Chondrocyte (in vitro differentiated cells): ENCODE measurements at regions not wholly inside any gene's neighbourhood (a gene's known extent, or its start where the extent isn't known, plus 50 kb on each side); places are given as distances from the start of the nearest gene placed in this dataset.

Experiments
- DNase-seq: peaks from one replicate; pipeline ENCODE4 v3.0.0; 2021; ENCODE audit warnings: mixed read lengths, low spot score
- H3K27ac Mint-ChIP-seq: one replicate; pipeline ENCODE4 v1.8.0; 2021; ENCODE audit warnings: mild to moderate bottlenecking, moderate library complexity, mixed read lengths; ENCODE audit not compliant: unreplicated experiment
- H3K27me3 Mint-ChIP-seq: 2 replicates; pipeline ENCODE4 v1.8.0; 2021; ENCODE audit warnings: low read depth, mixed read lengths
- H3K36me3 Mint-ChIP-seq: 2 replicates; pipeline ENCODE4 v1.8.0; 2021; ENCODE audit warnings: low read depth, mixed read lengths
- H3K4me1 Mint-ChIP-seq: 2 replicates; pipeline ENCODE4 v1.8.0; 2021; ENCODE audit warnings: low read depth, mild to moderate bottlenecking, mixed read lengths
- H3K4me3 Mint-ChIP-seq: one replicate; pipeline ENCODE4 v1.8.0; 2021; ENCODE audit warnings: mild to moderate bottlenecking, moderate library complexity, mixed read lengths; ENCODE audit not compliant: unreplicated experiment
- H3K9me3 Mint-ChIP-seq: 2 replicates; pipeline ENCODE4 v1.8.0; 2021; ENCODE audit warnings: low read depth, mixed read lengths
- CTCF ChIP-seq: fragments of 200-600 bp; sonication (generic); IDR thresholded peaks from 2 replicates; pipeline ENCODE4 v1.5.0; 2021; ENCODE audit warnings: antibody characterized with exemption, mild to moderate bottlenecking, moderate library complexity

DNA sequence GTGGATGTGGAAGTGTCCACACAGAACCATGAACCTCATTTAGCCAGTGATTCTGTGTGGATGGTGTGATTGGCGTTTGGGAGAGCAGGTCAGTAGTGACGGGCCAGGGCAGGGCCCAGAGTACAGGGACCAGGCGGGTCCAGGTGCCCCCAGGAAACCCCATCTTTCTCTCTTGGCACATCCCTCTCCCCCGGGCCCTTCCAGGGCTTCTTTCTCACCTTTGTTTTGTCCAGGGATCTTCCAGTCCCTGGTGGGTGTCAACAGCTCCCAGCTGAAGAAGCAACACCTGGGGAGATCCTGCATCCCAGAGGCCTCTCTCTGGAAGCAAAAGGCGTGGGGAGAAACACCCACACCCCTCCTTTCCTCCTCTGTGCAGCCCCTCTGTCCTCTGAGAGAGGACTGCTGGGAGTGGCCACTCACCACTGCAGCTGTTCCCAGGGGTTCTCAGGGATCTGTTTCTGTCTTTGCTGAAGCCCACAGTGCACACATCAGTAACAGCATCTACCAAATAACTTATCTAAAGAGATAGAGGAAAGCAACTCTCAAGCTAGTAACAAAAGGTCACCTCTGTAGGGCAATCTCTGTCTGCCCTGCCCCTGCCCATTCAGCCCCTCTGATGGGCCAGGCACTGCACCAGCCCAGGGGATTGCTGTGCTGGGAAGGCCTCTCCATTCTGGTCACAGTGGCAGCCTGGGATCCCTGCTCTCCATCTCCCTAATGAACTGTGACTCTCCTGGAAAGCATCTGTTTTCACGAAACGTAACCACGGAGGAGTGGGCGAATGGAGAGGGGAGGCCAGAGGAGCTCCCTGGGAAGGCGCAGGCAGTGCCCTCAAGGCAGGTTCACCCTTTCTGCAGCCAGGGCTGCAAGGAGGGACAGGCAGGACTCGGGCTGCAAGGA lies 98.3 kb upstream of the ALDH1A3 start:
- peak; percentile 58 for DNase-seq
- Mint-ChIP-seq H3K27ac (no peak overlapping the region), H3K27me3 (no peaks in the 10 kb centered on the region), H3K4me3 (no peak overlapping the region), H3K36me3 (no peaks in the 10 kb centered on the region), H3K9me3 (no peaks in the 10 kb centered on the region), H3K4me1 (peaks cover 7% of the 10 kb centered on the region)
- TF ChIP-seq CTCF = no peak

- no peaks in the 10 kb centered on the region for H3K9me3 Mint-ChIP-seq
- peaks cover 7% of the 10 kb centered on the region for H3K4me1 Mint-ChIP-seq
- TF ChIP-seq CTCF = no peak
- no peak overlapping the region for H3K27ac Mint-ChIP-seq
- no peaks in the 10 kb centered on the region for H3K36me3 Mint-ChIP-seq
- DNase-seq = peak; percentile 75
- H3K4me3 Mint-ChIP-seq = no peak overlapping the region
- H3K27me3 Mint-ChIP-seq = no peaks in the 10 kb centered on the region
These were observed 97.6 kb upstream of the ALDH1A3 start for GRCh38 chr15:100781961-100782530.

GRCh38 chr15:100783291-100783690 lies 96.3 kb upstream of the ALDH1A3 start:
- no peak for TF ChIP-seq CTCF
- peak; percentile 46 for DNase-seq
- H3K4me1 Mint-ChIP-seq = no peaks in the 10 kb centered on the region
- no peaks in the 10 kb centered on the region for H3K27me3 Mint-ChIP-seq
- H3K9me3 Mint-ChIP-seq = no peaks in the 10 kb centered on the region
- no peaks in the 10 kb centered on the region for H3K36me3 Mint-ChIP-seq
- H3K27ac Mint-ChIP-seq = no peak overlapping the region
- H3K4me3 Mint-ChIP-seq = no peak overlapping the region

- DNase-seq = peak; percentile 84
- Mint-ChIP-seq H3K27ac (no peak overlapping the region), H3K4me1 (no peaks in the 10 kb centered on the region), H3K36me3 (no peaks in the 10 kb centered on the region), H3K9me3 (no peaks in the 10 kb centered on the region), H3K27me3 (no peaks in the 10 kb centered on the region), H3K4me3 (no peak overlapping the region)
- TF ChIP-seq CTCF = no peak
These were observed 95.7 kb upstream of the ALDH1A3 start for GRCh38 chr15:100783760-100784492.

DNA sequence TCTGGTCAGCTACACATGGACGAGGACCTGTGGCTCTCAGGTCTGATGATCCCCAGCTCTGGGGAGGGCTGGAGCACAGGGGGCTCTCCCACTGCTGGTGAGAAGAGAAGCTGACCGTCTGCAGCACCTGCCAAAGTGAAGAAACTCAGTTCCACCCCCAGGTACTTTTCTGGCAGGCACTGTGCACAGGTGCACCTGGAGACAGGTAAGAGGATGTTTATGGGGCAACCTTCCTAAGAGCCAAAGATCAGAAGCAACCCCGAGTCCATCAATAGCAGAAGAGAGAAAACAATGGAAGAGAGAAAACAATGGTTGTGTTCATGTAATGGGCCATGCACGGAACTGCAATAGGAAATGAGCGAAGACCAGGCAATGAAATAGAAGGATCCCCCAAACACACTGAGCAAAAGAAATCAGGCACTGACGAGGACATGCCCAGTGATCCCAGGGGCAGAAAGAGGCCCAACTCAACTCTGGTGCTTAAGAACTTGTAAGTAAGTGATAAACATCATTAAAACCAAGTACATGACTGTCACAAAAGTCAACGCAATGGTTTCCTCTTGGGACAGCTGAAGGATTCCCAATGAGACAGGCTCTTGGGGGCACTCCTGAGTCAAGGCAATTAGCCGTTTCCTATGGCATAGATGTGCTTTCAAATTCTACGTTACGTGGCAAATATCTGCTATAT lies 95.0 kb upstream of the ALDH1A3 start:
- no peak overlapping the region for H3K4me3 Mint-ChIP-seq
- no peaks in the 10 kb centered on the region for H3K27me3 Mint-ChIP-seq
- TF ChIP-seq CTCF = no peak
- no peak for DNase-seq
- H3K4me1 Mint-ChIP-seq = no peaks in the 10 kb centered on the region
- no peaks in the 10 kb centered on the region for H3K36me3 Mint-ChIP-seq
- no peak overlapping the region for H3K27ac Mint-ChIP-seq
- H3K9me3 Mint-ChIP-seq = no peaks in the 10 kb centered on the region
